HFFc6 (cell line): ENCODE measurements at regions not wholly inside any gene's neighbourhood (a gene's known extent, or its start where the extent isn't known, plus 50 kb on each side); places are given as distances from the start of the nearest gene placed in this dataset.

Experiments used
- DNase-seq: peaks from one replicate; pipeline ENCODE4 v3.0.0-alpha.2; 2018
- H3K27ac Mint-ChIP-seq: 2 replicates; pipeline ENCODE4 v1.8.0; 2020; ENCODE audit warnings: mild to moderate bottlenecking, mixed read lengths
- H3K27me3 Mint-ChIP-seq: 2 replicates; pipeline ENCODE4 v1.8.0; 2021; ENCODE audit warnings: mild to moderate bottlenecking, moderate library complexity, mixed read lengths; ENCODE audit not compliant: insufficient read depth
- H3K36me3 Mint-ChIP-seq: 2 replicates; pipeline ENCODE4 v1.8.0; 2021; ENCODE audit warnings: low read depth, mixed read lengths
- H3K4me1 Mint-ChIP-seq: 2 replicates; pipeline ENCODE4 v1.8.0; 2020; ENCODE audit warnings: low read depth, mixed read lengths
- H3K4me3 Mint-ChIP-seq: 2 replicates; pipeline ENCODE4 v1.8.0; 2020; ENCODE audit warnings: mild to moderate bottlenecking, moderate library complexity, mixed read lengths
- H3K9me3 Mint-ChIP-seq: 2 replicates; pipeline ENCODE4 v1.8.0; 2020; ENCODE audit warnings: mild to moderate bottlenecking, mixed read lengths
- CTCF ChIP-seq: fragments of 200-600 bp; sonication (generic); IDR thresholded peaks from 2 replicates; pipeline ENCODE4 v1.5.0; 2021; ENCODE audit warnings: antibody characterized with exemption, mild to moderate bottlenecking

- Mint-ChIP-seq H3K4me3 (no peak overlapping the region), H3K9me3 (no peaks in the 10 kb centered on the region), H3K27me3 (peaks cover 14% of the 10 kb centered on the region), H3K4me1 (no peaks in the 10 kb centered on the region), H3K27ac (no peak overlapping the region), H3K36me3 (no peaks in the 10 kb centered on the region)
- DNase-seq, result no peak
- TF ChIP-seq CTCF, result no peak
These were observed 143.6 kb upstream of the PITX1 start for GRCh38 chr5:135177591-135177990.

GRCh38 chr5:135176991-135177390, 143.0 kb upstream of the PITX1 start:
- DNase-seq, result no peak
- Mint-ChIP-seq H3K27ac (no peak overlapping the region), H3K27me3 (peaks cover 19% of the 10 kb centered on the region), H3K36me3 (no peaks in the 10 kb centered on the region), H3K4me1 (no peaks in the 10 kb centered on the region), H3K9me3 (no peaks in the 10 kb centered on the region), H3K4me3 (no peak overlapping the region)
- no peak for TF ChIP-seq CTCF

GRCh38 chr5:135174315-135175096, 140.5 kb upstream of the PITX1 start:
- Mint-ChIP-seq H3K9me3 (no peaks in the 10 kb centered on the region), H3K27ac (no peak overlapping the region), H3K4me1 (no peaks in the 10 kb centered on the region), H3K27me3 (peaks cover 33% of the 10 kb centered on the region), H3K4me3 (no peak overlapping the region), H3K36me3 (no peaks in the 10 kb centered on the region)
- TF ChIP-seq CTCF, result peak; percentile 51; the same call in 1 of the 2 replicates
- DNase-seq, result no peak

GRCh38 chr5:135173662-135174290, 139.7 kb upstream of the PITX1 start:
- Mint-ChIP-seq H3K4me3 (no peak overlapping the region), H3K9me3 (no peaks in the 10 kb centered on the region), H3K36me3 (no peaks in the 10 kb centered on the region), H3K4me1 (no peaks in the 10 kb centered on the region), H3K27me3 (peaks cover 34% of the 10 kb centered on the region), H3K27ac (no peak overlapping the region)
- TF ChIP-seq CTCF, result no peak
- DNase-seq, result no peak

- no peak overlapping the region for H3K4me3 Mint-ChIP-seq
- TF ChIP-seq CTCF, result no peak
- no peaks in the 10 kb centered on the region for H3K9me3 Mint-ChIP-seq
- no peaks in the 10 kb centered on the region for H3K36me3 Mint-ChIP-seq
- H3K4me1 Mint-ChIP-seq, result no peaks in the 10 kb centered on the region
- no peak overlapping the region for H3K27ac Mint-ChIP-seq
- H3K27me3 Mint-ChIP-seq, result peaks cover 39% of the 10 kb centered on the region
- no peak for DNase-seq
These were observed 138.7 kb upstream of the PITX1 start for GRCh38 chr5:135172718-135173117.
